GM12865 (cell line): ENCODE measurements at regions not wholly inside any gene's neighbourhood (a gene's known extent, or its start where the extent isn't known, plus 50 kb on each side); places are given as distances from the start of the nearest gene placed in this dataset.
"Not testable (repeated sequence)": the region's sequence is repeated elsewhere in the genome, so short reads cannot be mapped to it uniquely, and the experiment has no call there.

Experiments
- DNase-seq: peaks from one replicate; pipeline ENCODE4 v3.0.0; 2010; ENCODE audit warnings: low read depth
- H3K4me3 ChIP-seq: 2 replicates; pipeline ENCODE4 v1.5.1; 2011; ENCODE audit warnings: mild to moderate bottlenecking, low read depth, low read length, control low read depth
- TF ChIP-seq, protein P1 (sequence below): IDR thresholded peaks from 2 replicates; pipeline ENCODE4 v1.5.1; 2011; ENCODE audit warnings: low read length, control low read depth, low read depth, inconsistent platforms; ENCODE audit not compliant: insufficient read depth; ENCODE audit errors: missing control alignments

GRCh38 chr5:71817891-71818290 lies 98.8 kb downstream of the CARTPT start:
- TF ChIP-seq, protein P1, sequence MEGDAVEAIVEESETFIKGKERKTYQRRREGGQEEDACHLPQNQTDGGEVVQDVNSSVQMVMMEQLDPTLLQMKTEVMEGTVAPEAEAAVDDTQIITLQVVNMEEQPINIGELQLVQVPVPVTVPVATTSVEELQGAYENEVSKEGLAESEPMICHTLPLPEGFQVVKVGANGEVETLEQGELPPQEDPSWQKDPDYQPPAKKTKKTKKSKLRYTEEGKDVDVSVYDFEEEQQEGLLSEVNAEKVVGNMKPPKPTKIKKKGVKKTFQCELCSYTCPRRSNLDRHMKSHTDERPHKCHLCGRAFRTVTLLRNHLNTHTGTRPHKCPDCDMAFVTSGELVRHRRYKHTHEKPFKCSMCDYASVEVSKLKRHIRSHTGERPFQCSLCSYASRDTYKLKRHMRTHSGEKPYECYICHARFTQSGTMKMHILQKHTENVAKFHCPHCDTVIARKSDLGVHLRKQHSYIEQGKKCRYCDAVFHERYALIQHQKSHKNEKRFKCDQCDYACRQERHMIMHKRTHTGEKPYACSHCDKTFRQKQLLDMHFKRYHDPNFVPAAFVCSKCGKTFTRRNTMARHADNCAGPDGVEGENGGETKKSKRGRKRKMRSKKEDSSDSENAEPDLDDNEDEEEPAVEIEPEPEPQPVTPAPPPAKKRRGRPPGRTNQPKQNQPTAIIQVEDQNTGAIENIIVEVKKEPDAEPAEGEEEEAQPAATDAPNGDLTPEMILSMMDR: no peak
- no peak for DNase-seq
- no peak overlapping the region for H3K4me3 ChIP-seq

GRCh38 chr5:71821029-71821428 lies 102.0 kb downstream of the CARTPT start:
- H3K4me3 ChIP-seq: no peak overlapping the region
- no peak for DNase-seq
- TF ChIP-seq, protein P1: no peak

GRCh38 chr5:71822065-71822464 lies 103.0 kb downstream of the CARTPT start:
- H3K4me3 ChIP-seq, DNase-seq: not testable (repeated sequence)

DNA sequence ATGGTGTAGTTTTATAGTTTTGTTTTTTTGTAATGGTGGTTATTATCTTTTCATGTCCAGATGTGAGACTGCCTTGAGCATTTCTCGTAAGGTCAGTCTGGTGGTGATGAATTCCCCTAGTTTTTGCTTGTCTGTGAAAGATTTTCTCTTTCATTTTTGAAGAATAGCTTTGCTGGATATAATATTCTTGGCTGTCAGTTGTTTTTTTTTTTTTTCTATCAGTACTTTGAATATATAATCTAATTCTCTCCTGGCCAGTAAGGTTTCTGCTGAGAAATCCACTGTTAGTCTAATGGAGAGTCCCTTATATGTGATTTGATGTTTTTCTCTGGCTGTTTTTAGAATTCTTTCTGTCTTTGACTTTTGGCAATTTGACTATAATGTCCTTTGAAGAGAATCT lies 106.9 kb downstream of the CARTPT start:
- TF ChIP-seq, protein P1: no peak
- DNase-seq: no peak
- no peak overlapping the region for H3K4me3 ChIP-seq

- no peak for DNase-seq
- H3K4me3 ChIP-seq: no peak overlapping the region
- TF ChIP-seq, protein P1: no peak
Observed at GRCh38 chr5:71828291-71829040, 109.4 kb downstream of the CARTPT start.

DNA sequence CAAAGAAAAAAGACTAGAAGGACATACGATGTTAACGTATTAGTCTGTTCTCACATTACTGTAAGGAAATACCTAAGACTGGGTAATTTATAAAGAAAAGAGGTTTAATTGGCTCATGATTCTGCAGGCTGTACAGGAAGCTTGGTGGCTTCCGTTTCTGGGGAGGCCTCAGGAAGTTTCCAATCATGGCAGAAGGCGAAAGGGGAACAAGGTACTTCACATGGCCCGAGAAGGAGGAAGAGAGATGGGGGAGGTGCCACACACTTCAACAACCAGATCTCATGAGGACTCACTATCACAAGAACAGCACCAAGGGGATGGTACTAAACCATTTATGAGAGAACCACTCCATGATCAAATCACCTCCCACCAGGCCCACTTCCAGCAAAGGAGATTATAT lies 110.1 kb downstream of the CARTPT start:
- DNase-seq: no peak
- H3K4me3 ChIP-seq: no peak overlapping the region
- TF ChIP-seq, protein P1: no peak

DNA sequence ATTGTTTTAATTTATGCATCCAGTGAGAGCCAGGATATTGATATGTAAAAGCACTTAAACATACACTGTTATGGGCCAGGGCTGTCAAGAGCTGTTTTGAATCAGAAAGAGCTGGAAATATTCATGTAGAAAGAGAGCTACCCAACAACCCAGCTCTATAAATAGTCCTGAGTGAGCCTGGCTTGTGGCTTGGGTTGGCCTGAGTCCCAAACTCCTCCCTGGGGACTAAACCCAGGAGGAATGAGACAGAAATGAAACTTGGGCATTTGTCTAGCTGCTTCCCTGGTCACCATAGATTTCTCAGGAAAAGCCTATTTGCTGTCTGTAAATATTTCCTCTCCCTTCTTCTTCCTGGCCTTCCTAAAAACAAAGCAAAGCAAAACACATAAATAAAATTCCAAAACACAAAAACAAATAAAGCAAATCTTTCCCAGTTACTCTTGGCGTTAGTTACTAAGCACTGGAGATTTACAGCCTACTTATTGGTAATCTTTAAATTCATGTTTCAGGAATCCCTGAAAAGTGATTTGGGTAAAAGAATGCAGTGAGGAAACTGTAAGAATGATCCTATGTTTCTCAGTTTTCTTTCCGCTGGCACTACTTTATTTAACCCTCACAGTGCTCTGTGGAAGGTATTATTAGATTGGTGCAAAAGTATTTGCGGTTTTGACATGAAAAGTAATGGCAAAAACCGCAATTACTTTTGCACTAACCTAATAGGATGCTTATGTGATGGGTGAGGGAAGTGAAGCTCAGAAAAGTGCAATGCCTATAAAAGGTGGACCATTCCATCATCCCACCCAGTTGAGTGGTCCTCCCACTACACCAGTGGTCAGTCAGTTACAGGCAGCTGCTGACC lies 111.8 kb downstream of the CARTPT start:
- TF ChIP-seq, protein P1: no peak
- no peak for DNase-seq

More for the DNA sequence above, 111.8 kb downstream of the CARTPT start:
- H3K4me3 ChIP-seq: no peak overlapping the region
